Bronchial epithelial cell (primary cell): ENCODE measurements at regions not wholly inside any gene's neighbourhood (a gene's known extent, or its start where the extent isn't known, plus 50 kb on each side); places are given as distances from the start of the nearest gene placed in this dataset.
A peak's percentile ranks its signal among the peaks of the same experiment; 100 is the strongest.

Experiments
- DNase-seq: peaks from one replicate; pipeline ENCODE4 v3.0.0-alpha.2; 2010; ENCODE audit warnings: low read depth
- FAIRE-seq: peaks from 2 replicates; lab custom pipeline; 2011; peaks lifted over from hg19 to GRCh38; lab: Jason Lieb, UNC
- H3K27me3 ChIP-seq: 2 replicates; pipeline ENCODE4 v1.5.1; 2011; ENCODE audit warnings: low read length; ENCODE audit not compliant: control insufficient read depth, insufficient read depth
- H3K36me3 ChIP-seq: 2 replicates; pipeline ENCODE4 v1.5.1; 2011; ENCODE audit warnings: low read length; ENCODE audit not compliant: control insufficient read depth, insufficient read depth
- H3K4me3 ChIP-seq: 2 replicates; pipeline ENCODE4 v1.5.1; 2011; ENCODE audit warnings: mild to moderate bottlenecking, low read depth, low read length, control low read depth
- CTCF ChIP-seq: IDR thresholded peaks from 2 replicates; pipeline ENCODE4 v1.5.1; 2011; ENCODE audit warnings: mild to moderate bottlenecking, moderate library complexity, low read length, control low read depth, inconsistent platforms; ENCODE audit not compliant: insufficient read depth, severe bottlenecking

- DNase-seq, result no peak
- Histone ChIP-seq H3K36me3 (no peaks in the 10 kb centered on the region), H3K27me3 (no peaks in the 10 kb centered on the region), H3K4me3 (no peak overlapping the region)
- no peak for TF ChIP-seq CTCF
- no peak for FAIRE-seq
These were observed 333.6 kb upstream of the CAMK1G start for GRCh38 chr1:209249785-209250440.

GRCh38 chr1:209250861-209251636 is 332.5 kb upstream of the CAMK1G start:
- Histone ChIP-seq H3K27me3 (no peaks in the 10 kb centered on the region), H3K4me3 (no peak overlapping the region), H3K36me3 (no peaks in the 10 kb centered on the region)
- DNase-seq, result no peak
- peak; percentile 7 for FAIRE-seq
- peak; percentile 43 for TF ChIP-seq CTCF

GRCh38 chr1:209256766-209257350 is 326.7 kb upstream of the CAMK1G start:
- Histone ChIP-seq H3K4me3 (no peak overlapping the region), H3K27me3 (no peaks in the 10 kb centered on the region), H3K36me3 (no peaks in the 10 kb centered on the region)
- FAIRE-seq, result peak; percentile 43
- TF ChIP-seq CTCF, result no peak
- no peak for DNase-seq

GRCh38 chr1:209257454-209257853 is 326.1 kb upstream of the CAMK1G start:
- DNase-seq (no peak), FAIRE-seq (no peak)
- Histone ChIP-seq H3K36me3 (no peaks in the 10 kb centered on the region), H3K27me3 (no peaks in the 10 kb centered on the region), H3K4me3 (no peak overlapping the region)
- no peak for TF ChIP-seq CTCF

GRCh38 chr1:209260136-209260535 is 323.4 kb upstream of the CAMK1G start:
- no peaks in the 10 kb centered on the region for H3K27me3 ChIP-seq
- no peaks in the 10 kb centered on the region for H3K36me3 ChIP-seq
- TF ChIP-seq CTCF, result no peak
- FAIRE-seq, result no peak
- H3K4me3 ChIP-seq, result no peak overlapping the region
- no peak for DNase-seq
